Neuronal stem cell (in vitro differentiated cells): ENCODE measurements at regions not wholly inside any gene's neighbourhood (a gene's known extent, or its start where the extent isn't known, plus 50 kb on each side); places are given as distances from the start of the nearest gene placed in this dataset.

Experiments used
- DNase-seq: peaks from one replicate; pipeline ENCODE4 v3.0.0-alpha.2; 2013; ENCODE audit warnings: low spot score
- H2AFZ ChIP-seq: one replicate; pipeline ENCODE4 v1.6.1; 2013; ENCODE audit warnings: mild to moderate bottlenecking, low read length, inconsistent platforms
- H2AK5ac ChIP-seq: 2 replicates; pipeline ENCODE4 v1.6.1; 2013; ENCODE audit warnings: low read depth, mild to moderate bottlenecking, inconsistent platforms, low read length, moderate library complexity, mixed read lengths
- H2BK120ac ChIP-seq: 2 replicates; pipeline ENCODE4 v1.6.1; 2013; ENCODE audit warnings: low read depth, mild to moderate bottlenecking, inconsistent platforms, low read length, moderate library complexity, mixed read lengths
- H2BK12ac ChIP-seq: one replicate; pipeline ENCODE4 v1.6.1; 2013; ENCODE audit warnings: low read length, inconsistent platforms
- H2BK15ac ChIP-seq: 2 replicates; pipeline ENCODE4 v1.6.1; 2013; ENCODE audit warnings: mild to moderate bottlenecking, low read length, inconsistent platforms, mixed read lengths
- H2BK5ac ChIP-seq: one replicate; pipeline ENCODE4 v1.6.1; 2013; ENCODE audit warnings: inconsistent platforms, mild to moderate bottlenecking, low read length, moderate library complexity
- H3K14ac ChIP-seq: one replicate; pipeline ENCODE4 v1.6.1; 2013; ENCODE audit warnings: low read length, inconsistent platforms
- H3K18ac ChIP-seq: 2 replicates; pipeline ENCODE4 v1.6.1; 2013; ENCODE audit warnings: low read length, inconsistent platforms
- H3K23ac ChIP-seq: 2 replicates; pipeline ENCODE4 v1.6.1; 2013; ENCODE audit warnings: low read depth, mild to moderate bottlenecking, mixed read lengths, low read length, inconsistent platforms; ENCODE audit not compliant: poor library complexity
- H3K27ac ChIP-seq: replicated peaks from 3 replicates; pipeline ENCODE4 v1.5.1; 2013; ENCODE audit warnings: low read length, inconsistent platforms
- H3K27me3 ChIP-seq, 3 experiments: 2 replicates each; pipeline ENCODE4 v1.6.1; 2013; ENCODE audit warnings: low read length in 3 of 3, mild to moderate bottlenecking in 2 of 3, inconsistent platforms in 1 of 3, low read depth in 1 of 3, mixed read lengths in 1 of 3, moderate library complexity in 1 of 3; ENCODE audit not compliant: control insufficient read depth in 3 of 3, insufficient read depth in 3 of 3
- H3K36me3 ChIP-seq, 2 donors: replicated peaks in 1 of 2; 2 replicates each; pipeline ENCODE4 v1.6.1; 2013; ENCODE audit warnings: low read length in 2 of 2; ENCODE audit not compliant: control insufficient read depth in 2 of 2, insufficient read depth in 2 of 2
- H3K4ac ChIP-seq: 2 replicates; pipeline ENCODE4 v1.6.1; 2013; ENCODE audit warnings: inconsistent platforms, mild to moderate bottlenecking, low read length, moderate library complexity
- H3K4me1 ChIP-seq, 2 donors: 1 replicate in 1 of 2; 2 replicates in 1 of 2; pipeline ENCODE4 v1.6.1; 2013; ENCODE audit warnings: low read length in 2 of 2, low read depth in 1 of 2; ENCODE audit not compliant: control insufficient read depth in 2 of 2, insufficient read depth in 1 of 2
- H3K4me2 ChIP-seq: one replicate; pipeline ENCODE4 v1.6.1; 2013; ENCODE audit warnings: mild to moderate bottlenecking, low read length, inconsistent platforms; ENCODE audit not compliant: insufficient read depth, poor library complexity, severe bottlenecking
- H3K4me3 ChIP-seq, 2 donors: 2 replicates each; pipeline ENCODE4 v1.5.1; 2013; ENCODE audit warnings: low read length in 2 of 2, mild to moderate bottlenecking in 2 of 2, inconsistent platforms in 1 of 2, moderate library complexity in 1 of 2
- H3K79me1 ChIP-seq: one replicate; pipeline ENCODE4 v1.6.1; 2013; ENCODE audit warnings: low read depth, mild to moderate bottlenecking, inconsistent platforms, low read length, moderate library complexity
- H3K9ac ChIP-seq: one replicate; pipeline ENCODE4 v1.6.1; 2013; ENCODE audit warnings: mild to moderate bottlenecking, low read depth, low read length, inconsistent platforms; ENCODE audit not compliant: poor library complexity
- H3K9me3 ChIP-seq, 2 donors: replicated peaks in 1 of 2; 2 replicates each; pipeline versions ENCODE3 to v1.6.1; 2013; ENCODE audit warnings: low read length in 2 of 2, mild to moderate bottlenecking in 2 of 2, inconsistent platforms in 1 of 2, low read depth in 1 of 2, mixed read lengths in 1 of 2, moderate library complexity in 1 of 2; ENCODE audit not compliant: control insufficient read depth in 2 of 2, insufficient read depth in 1 of 2
- H4K8ac ChIP-seq: one replicate; pipeline ENCODE4 v1.6.1; 2013; ENCODE audit warnings: low read depth, mild to moderate bottlenecking, inconsistent platforms, low read length, moderate library complexity
- H4K91ac ChIP-seq: one replicate; pipeline ENCODE4 v1.6.1; 2013; ENCODE audit warnings: low read length, low read depth, mild to moderate bottlenecking, inconsistent platforms; ENCODE audit not compliant: poor library complexity
- WGBS, 2 donors: extraction: QIAGEN DNeasy Blood & Tissue Kit; methylation state at CpG; one replicate each; pipeline ENCODE4 v1.1.7; 2013; ENCODE audit warnings: missing lambda C conversion rate in 2 of 2, mixed read lengths in 1 of 2; ENCODE audit not compliant: insufficient read length in 2 of 2, insufficient replicate concordance in 1 of 2; ENCODE audit errors: extremely low coverage in 2 of 2; 5-methylcytosine and 5-hydroxymethylcytosine counted together

GRCh38 chr4:159002950-159003349 is 99.9 kb upstream of the RAPGEF2 start:
- no peak overlapping the region for H3K27ac ChIP-seq
- H3K4ac ChIP-seq, result no peak overlapping the region
- no peaks in the 10 kb centered on the region for H3K36me3 ChIP-seq
- H4K8ac ChIP-seq, result no peak overlapping the region
- WGBS, 2 donors, result no CpG with 5 or more reads among the region's 3 CpGs
- no peak overlapping the region for H3K23ac ChIP-seq
- H4K91ac ChIP-seq, result no peak overlapping the region
- H3K14ac ChIP-seq, result no peak overlapping the region
- no peak overlapping the region for H2AK5ac ChIP-seq
- no peak overlapping the region for H2BK12ac ChIP-seq
- H2BK5ac ChIP-seq, result no peak overlapping the region
- H3K79me1 ChIP-seq, result no peaks in the 10 kb centered on the region
- DNase-seq, result no peak
- H2BK120ac ChIP-seq, result no peak overlapping the region
- no peak overlapping the region for H3K4me3 ChIP-seq
- H3K9ac ChIP-seq, result no peak overlapping the region
- no peaks in the 10 kb centered on the region for H3K27me3 ChIP-seq
- H2AFZ ChIP-seq, result peak overlapping the region; percentile 43
- peaks cover 0 to 9% of the 10 kb centered on the region in 2 donors for H3K4me1 ChIP-seq
- no peak overlapping the region for H3K4me2 ChIP-seq
- peaks cover 0 to 4% of the 10 kb centered on the region in 2 donors for H3K9me3 ChIP-seq
- no peak overlapping the region for H2BK15ac ChIP-seq
- no peak overlapping the region for H3K18ac ChIP-seq

- no peak overlapping the region for H2BK15ac ChIP-seq
- H3K79me1 ChIP-seq, result no peaks in the 10 kb centered on the region
- no peak overlapping the region for H4K91ac ChIP-seq
- H2BK12ac ChIP-seq, result no peak overlapping the region
- H3K4me3 ChIP-seq, result no peak overlapping the region
- no peak overlapping the region for H3K14ac ChIP-seq
- no peak overlapping the region for H3K4me2 ChIP-seq
- DNase-seq, result no peak
- H3K18ac ChIP-seq, result no peak overlapping the region
- H3K27ac ChIP-seq, result no peak overlapping the region
- H2BK120ac ChIP-seq, result no peak overlapping the region
- peaks cover 0 to 4% of the 10 kb centered on the region in 2 donors for H3K9me3 ChIP-seq
- WGBS, 2 donors, result no CpG with 5 or more reads among the region's 7 CpGs
- peaks cover 0 to 9% of the 10 kb centered on the region in 2 donors for H3K4me1 ChIP-seq
- peak overlapping the region; percentile 43 for H2AFZ ChIP-seq
- no peaks in the 10 kb centered on the region for H3K27me3 ChIP-seq
- H3K36me3 ChIP-seq, result no peaks in the 10 kb centered on the region
- H2BK5ac ChIP-seq, result no peak overlapping the region
- no peak overlapping the region for H4K8ac ChIP-seq
- no peak overlapping the region for H2AK5ac ChIP-seq
- no peak overlapping the region for H3K9ac ChIP-seq
- no peak overlapping the region for H3K4ac ChIP-seq
- H3K23ac ChIP-seq, result no peak overlapping the region
These were observed 99.2 kb upstream of the RAPGEF2 start for GRCh38 chr4:159003420-159004253.

- Histone ChIP-seq H2AFZ (no peak overlapping the region), H2BK120ac (no peak overlapping the region), H3K23ac (no peak overlapping the region), H3K79me1 (no peaks in the 10 kb centered on the region), H2AK5ac (no peak overlapping the region), H3K27ac (no peak overlapping the region), H3K36me3 (no peaks in the 10 kb centered on the region), H3K4me2 (no peak overlapping the region), H3K4me3 (no peak overlapping the region), H3K4me1 (peaks cover 0 to 9% of the 10 kb centered on the region in 2 donors), H2BK15ac (no peak overlapping the region), H3K27me3 (no peaks in the 10 kb centered on the region), H3K18ac (no peak overlapping the region), H3K9ac (no peak overlapping the region), H3K4ac (no peak overlapping the region), H3K14ac (no peak overlapping the region), H3K9me3 (peaks cover 0 to 4% of the 10 kb centered on the region in 2 donors), H4K8ac (no peak overlapping the region), H2BK5ac (no peak overlapping the region), H2BK12ac (no peak overlapping the region), H4K91ac (no peak overlapping the region)
- no CpG with 5 or more reads among the region's 3 CpGs for WGBS, 2 donors
- no peak for DNase-seq
These were observed 96.7 kb upstream of the RAPGEF2 start for GRCh38 chr4:159006202-159006601.

- Histone ChIP-seq H3K9ac (no peak overlapping the region), H2BK5ac (no peak overlapping the region), H3K36me3 (no peaks in the 10 kb centered on the region), H3K9me3 (no peaks in the 10 kb centered on the region), H3K4ac (no peak overlapping the region), H2BK15ac (no peak overlapping the region), H4K8ac (no peak overlapping the region), H3K4me3 (no peak overlapping the region), H3K18ac (no peak overlapping the region), H2BK120ac (no peak overlapping the region), H2AFZ (no peak overlapping the region), H3K79me1 (no peaks in the 10 kb centered on the region), H3K4me1 (peaks cover 0 to 3% of the 10 kb centered on the region in 2 donors), H3K27ac (no peak overlapping the region), H3K27me3 (no peaks in the 10 kb centered on the region), H3K23ac (no peak overlapping the region), H3K4me2 (no peak overlapping the region), H2AK5ac (no peak overlapping the region), H4K91ac (no peak overlapping the region), H3K14ac (no peak overlapping the region), H2BK12ac (no peak overlapping the region)
- no CpG with 5 or more reads among the region's 1 CpG for WGBS, 2 donors
- no peak for DNase-seq
These were observed 94.2 kb upstream of the RAPGEF2 start for GRCh38 chr4:159008671-159009070.
